Thyroid gland (tissue), 4 donors: ENCODE measurements at regions not wholly inside any gene's neighbourhood (a gene's known extent, or its start where the extent isn't known, plus 50 kb on each side); places are given as distances from the start of the nearest gene placed in this dataset.

Experiments
- POLR2A ChIP-seq, 2 donors: fragments of 450-650 bp; IDR thresholded peaks; one replicate each; pipeline ENCODE4 v1.6.1; 2017; ENCODE audit warnings: antibody characterized with exemption in 2 of 2, mild to moderate bottlenecking in 2 of 2, moderate library complexity in 1 of 2
- TF ChIP-seq, protein P1 (sequence below), 6 experiments: fragments of 200-600 bp in 3 of 6; fragments of 450-650 bp in 3 of 6; sonication (generic) in 3 of 6; IDR thresholded peaks; one replicate each; pipeline ENCODE4 v1.5.1; 2016 to 2019; ENCODE audit warnings: antibody characterized with exemption in 6 of 6, mild to moderate bottlenecking in 2 of 6, inconsistent platforms in 1 of 6, moderate library complexity in 1 of 6

DNA sequence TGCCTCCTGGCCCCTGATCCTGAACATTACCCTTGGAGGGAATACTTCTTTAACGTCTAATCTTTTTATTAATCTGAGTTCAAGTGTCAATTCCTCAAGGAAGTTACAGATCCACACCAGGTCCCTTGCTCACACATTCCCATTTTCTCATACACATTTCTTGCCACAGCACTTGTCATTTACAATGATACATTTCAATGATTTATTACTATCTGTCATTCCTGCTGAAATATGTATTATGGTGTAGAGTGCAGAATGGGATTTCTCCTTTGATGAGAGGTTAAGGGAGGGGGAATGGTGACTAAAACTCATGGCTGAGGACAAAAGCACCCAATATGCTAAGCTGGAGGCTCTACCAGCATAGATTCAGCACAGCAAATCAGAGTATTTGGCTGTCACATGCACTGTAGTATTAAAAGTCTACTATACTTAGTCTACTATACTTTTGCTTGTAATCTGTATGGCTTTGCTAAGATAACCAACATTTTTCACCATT lies 982.5 kb downstream of the TTLL7 start:
- TF ChIP-seq, protein P1, sequence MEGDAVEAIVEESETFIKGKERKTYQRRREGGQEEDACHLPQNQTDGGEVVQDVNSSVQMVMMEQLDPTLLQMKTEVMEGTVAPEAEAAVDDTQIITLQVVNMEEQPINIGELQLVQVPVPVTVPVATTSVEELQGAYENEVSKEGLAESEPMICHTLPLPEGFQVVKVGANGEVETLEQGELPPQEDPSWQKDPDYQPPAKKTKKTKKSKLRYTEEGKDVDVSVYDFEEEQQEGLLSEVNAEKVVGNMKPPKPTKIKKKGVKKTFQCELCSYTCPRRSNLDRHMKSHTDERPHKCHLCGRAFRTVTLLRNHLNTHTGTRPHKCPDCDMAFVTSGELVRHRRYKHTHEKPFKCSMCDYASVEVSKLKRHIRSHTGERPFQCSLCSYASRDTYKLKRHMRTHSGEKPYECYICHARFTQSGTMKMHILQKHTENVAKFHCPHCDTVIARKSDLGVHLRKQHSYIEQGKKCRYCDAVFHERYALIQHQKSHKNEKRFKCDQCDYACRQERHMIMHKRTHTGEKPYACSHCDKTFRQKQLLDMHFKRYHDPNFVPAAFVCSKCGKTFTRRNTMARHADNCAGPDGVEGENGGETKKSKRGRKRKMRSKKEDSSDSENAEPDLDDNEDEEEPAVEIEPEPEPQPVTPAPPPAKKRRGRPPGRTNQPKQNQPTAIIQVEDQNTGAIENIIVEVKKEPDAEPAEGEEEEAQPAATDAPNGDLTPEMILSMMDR (IDR thresholded peaks at IDR 0.05): no peak
- no peak for TF ChIP-seq POLR2A (IDR thresholded peaks at IDR 0.05)
